HCT116 (cell line): ENCODE measurements at regions not wholly inside any gene's neighbourhood (a gene's known extent, or its start where the extent isn't known, plus 50 kb on each side); places are given as distances from the start of the nearest gene placed in this dataset.

Experiments
- ATAC-seq: fragments of 200-7000 bp; cut with Tn5 transposase; 2 replicates; pipeline ENCODE4 v1.9.1; 2020; ENCODE audit warnings: mild to moderate bottlenecking, moderate library complexity
- BruUV-seq: library from RNA; stranded (reverse); fragments of 400-500 nt; replicated peaks from 2 replicates; lab custom pipeline; 2021; lab: Mats Ljungman, UMichigan
- CTCF ChIA-PET: fragments of 300-600 bp; sonication (Branson Sonifier 250); formaldehyde crosslinking; loops from one replicate; lab custom pipeline; 2021; ENCODE audit warnings: antibody characterized with exemption; lab: Charles Lee
- POLR2A ChIA-PET: fragments of 300-600, 350-600 bp; sonication (Branson Sonifier 250); formaldehyde crosslinking; loops from one replicate; lab custom pipeline; 2021; ENCODE audit warnings: antibody characterized with exemption; lab: Charles Lee
- RAD21 ChIA-PET, 2 experiments: fragments of 300-600 bp; sonication (Branson Sonifier 250); formaldehyde crosslinking; loops; one replicate each; lab custom pipeline; 2023; ENCODE audit warnings: low total read pairs in 2 of 2; ENCODE audit not compliant: uncharacterized antibody in 2 of 2, unreplicated experiment in 2 of 2, low non-redundant PET in 1 of 2; lab: Charles Lee
- DNase-seq: peaks from one replicate; pipeline ENCODE4 v3.0.0-alpha.2; 2010; ENCODE audit warnings: low read depth, low spot score
- H2AFZ ChIP-seq: fragments of 200-600 bp; shearing (Covaris generic), sonication (generic); 2 replicates; pipeline ENCODE4 v1.6.1; 2017; ENCODE audit warnings: low read depth, mixed run types, mixed read lengths, antibody characterized with exemption, low read length; ENCODE audit not compliant: poor library complexity, severe bottlenecking
- H3K27ac ChIP-seq: 2 replicates; pipeline ENCODE4 v1.5.1; 2012; ENCODE audit warnings: low read depth, low read length
- H3K27me3 ChIP-seq: fragments of 200-600 bp; sonication (generic); 2 replicates; pipeline ENCODE4 v1.6.1; 2016; ENCODE audit warnings: mixed run types, low read length, mixed read lengths; ENCODE audit not compliant: insufficient read depth
- H3K36me3 ChIP-seq, 2 experiments: fragments of 200-500 bp in 1 of 2; fragments of 200-600 bp in 1 of 2; sonication (Bioruptor generic) in 1 of 2; sonication (generic) in 1 of 2; 2 replicates each; pipeline versions ENCODE4 v1.5.1 to v1.6.1; 2014 to 2016; ENCODE audit warnings: low read length in 2 of 2, inconsistent platforms in 1 of 2, mixed read lengths in 1 of 2, mixed run types in 1 of 2; ENCODE audit not compliant: insufficient read depth in 2 of 2, control insufficient read depth in 1 of 2
- H3K4me1 ChIP-seq, 2 experiments: fragments of 200-600 bp in 1 of 2; sonication (generic) in 1 of 2; 2 replicates each; pipeline versions ENCODE4 v1.5.1 to v1.6.1; 2012 to 2017; ENCODE audit warnings: low read length in 2 of 2, inconsistent platforms in 1 of 2, mild to moderate bottlenecking in 1 of 2, mixed read lengths in 1 of 2, mixed run types in 1 of 2, moderate library complexity in 1 of 2; ENCODE audit not compliant: insufficient read depth in 2 of 2, control insufficient read depth in 1 of 2
- H3K4me2 ChIP-seq: fragments of 200-600 bp; sonication (generic); 2 replicates; pipeline ENCODE4 v1.6.1; 2017; ENCODE audit warnings: mixed run types, low read length, mixed read lengths
- H3K4me3 ChIP-seq, 2 experiments: fragments of 200-600 bp in 1 of 2; sonication (generic) in 1 of 2; replicated peaks in 1 of 2; 2 replicates each; pipeline ENCODE4 v1.5.1; 2011 to 2016; ENCODE audit warnings: low read length in 2 of 2, control low read depth in 1 of 2, low read depth in 1 of 2, mild to moderate bottlenecking in 1 of 2, mixed read lengths in 1 of 2, mixed run types in 1 of 2
- H3K79me2 ChIP-seq: fragments of 200-600 bp; sonication (generic); 2 replicates; pipeline ENCODE4 v1.6.1; 2017; ENCODE audit warnings: mild to moderate bottlenecking, mixed run types, low read length, moderate library complexity, mixed read lengths; ENCODE audit not compliant: insufficient read depth
- H3K9ac ChIP-seq: fragments of 200-600 bp; sonication (generic); 2 replicates; pipeline ENCODE4 v1.6.1; 2016; ENCODE audit warnings: low read length, mixed read lengths
- H3K9me2 ChIP-seq: fragments of 200-600 bp; sonication (generic), shearing (Covaris generic); 2 replicates; pipeline ENCODE4 v1.6.1; 2017; ENCODE audit warnings: mixed run types, mild to moderate bottlenecking, moderate library complexity; ENCODE audit not compliant: insufficient read depth
- H3K9me3 ChIP-seq, 2 experiments: fragments of 200-500 bp in 1 of 2; fragments of 200-600 bp in 1 of 2; sonication (Bioruptor generic) in 1 of 2; sonication (generic) in 1 of 2; 2 replicates each; pipeline ENCODE4 v1.6.1; 2014 to 2017; ENCODE audit warnings: low read length in 2 of 2, mixed read lengths in 2 of 2, inconsistent platforms in 1 of 2, low read depth in 1 of 2, mild to moderate bottlenecking in 1 of 2, mixed run types in 1 of 2, moderate library complexity in 1 of 2; ENCODE audit not compliant: control insufficient read depth in 1 of 2, insufficient read depth in 1 of 2
- H4K20me1 ChIP-seq: fragments of 200-600 bp; sonication (generic), shearing (Covaris generic); 2 replicates; pipeline ENCODE4 v1.6.1; 2017; ENCODE audit warnings: mixed run types, mild to moderate bottlenecking, moderate library complexity; ENCODE audit not compliant: insufficient read depth
- ATF3 ChIP-seq: IDR thresholded peaks from 2 replicates; pipeline ENCODE4 v1.6.1; 2012
- EGR1 ChIP-seq: IDR thresholded peaks from 2 replicates; pipeline ENCODE4 v1.6.1; 2012; ENCODE audit warnings: low read depth
- ELF1 ChIP-seq: IDR thresholded peaks from 2 replicates; pipeline ENCODE4 v1.6.1; 2012; ENCODE audit warnings: low read depth, borderline replicate concordance
- EZH2 ChIP-seq: fragments of 200-600 bp; sonication (generic); IDR thresholded peaks from 2 replicates; pipeline ENCODE4 v1.6.1; 2017; ENCODE audit warnings: antibody characterized with exemption, mixed run types
- EZH2phosphoT487 ChIP-seq: fragments of 200-600 bp; IDR thresholded peaks from 2 replicates; pipeline ENCODE4 v1.6.1; 2018; ENCODE audit warnings: antibody characterized with exemption, borderline replicate concordance
- FOSL1 ChIP-seq: IDR thresholded peaks from 2 replicates; pipeline ENCODE4 v1.6.1; 2012; ENCODE audit warnings: low read depth
- MAX ChIP-seq: IDR thresholded peaks from 2 replicates; pipeline ENCODE4 v1.6.1; 2012
- POLR2A ChIP-seq: IDR thresholded peaks from 2 replicates; pipeline ENCODE4 v1.7.0; 2011; ENCODE audit warnings: borderline replicate concordance; ENCODE audit not compliant: insufficient read depth, insufficient read length; ENCODE audit errors: extremely low read depth
- REST ChIP-seq: IDR thresholded peaks from 2 replicates; pipeline ENCODE4 v1.6.1; 2012; ENCODE audit warnings: low read depth
- SP1 ChIP-seq: IDR thresholded peaks from 2 replicates; pipeline ENCODE4 v1.6.1; 2012; ENCODE audit warnings: low read depth
- TCF7L2 ChIP-seq: IDR thresholded peaks from 2 replicates; pipeline ENCODE4 v1.7.0; 2011; ENCODE audit warnings: borderline replicate concordance, inconsistent platforms; ENCODE audit not compliant: insufficient read depth, insufficient read length; ENCODE audit errors: extremely low read depth
- YY1 ChIP-seq: IDR thresholded peaks from 2 replicates; pipeline ENCODE4 v1.6.1; 2011; ENCODE audit warnings: low read length, low read depth, moderate library complexity, mild to moderate bottlenecking; ENCODE audit not compliant: insufficient replicate concordance; ENCODE audit errors: extremely low read depth
- ZFX ChIP-seq: fragments of 450-650 bp; IDR thresholded peaks from 2 replicates; pipeline ENCODE4 v1.6.1; 2017
- ZNF274 ChIP-seq: fragments of 200-500 bp; sonication (Bioruptor generic); IDR thresholded peaks from 2 replicates; pipeline ENCODE4 v1.6.1; 2014; ENCODE audit warnings: mild to moderate bottlenecking, low read depth, low read length, inconsistent platforms
- intact Hi-C: fragments of 100-400 bp; cut with micrococcal nuclease; formaldehyde crosslinking; loops from 2 replicates; pipeline ENCODE4 v1.10.0; 2022

- no TSS peak for BruUV-seq
- Histone ChIP-seq H3K9ac (no peak overlapping the region), H3K4me1 (peaks cover 0 to 8% of the 10 kb centered on the region in 2 experiments; a peak in 3 of 4 replicates), H3K9me3 (no peaks in the 10 kb centered on the region), H3K79me2 (no peaks in the 10 kb centered on the region), H3K4me2 (no peak overlapping the region), H2AFZ (no peak overlapping the region), H3K27ac (no peak overlapping the region), H3K27me3 (no peaks in the 10 kb centered on the region), H3K4me3 (no peak overlapping the region), H3K9me2 (no peaks in the 10 kb centered on the region), H3K36me3 (no peaks in the 10 kb centered on the region), H4K20me1 (no peaks in the 10 kb centered on the region)
- CTCF ChIA-PET: no interaction called here
- DNase-seq (no peak), ATAC-seq (no peak)
- TF ChIP-seq ZFX (no peak), FOSL1 (no peak), ATF3 (no peak), REST (no peak), POLR2A (no peak), ZNF274 (no peak), EGR1 (no peak)
- RAD21 ChIA-PET: no interaction called here
- POLR2A ChIA-PET: no interaction called here
- intact Hi-C loops: no loop called here
Observed at GRCh38 chr7:80319461-80319860, 184.8 kb downstream of the GNAI1 start.

GRCh38 chr7:80318081-80318480, 183.4 kb downstream of the GNAI1 start:
- Histone ChIP-seq H3K9me3 (no peaks in the 10 kb centered on the region), H3K79me2 (no peaks in the 10 kb centered on the region), H3K9me2 (no peaks in the 10 kb centered on the region), H3K4me1 (no peaks in the 10 kb centered on the region), H3K9ac (no peak overlapping the region), H3K27me3 (no peaks in the 10 kb centered on the region), H3K4me3 (no peak overlapping the region), H3K4me2 (no peak overlapping the region), H4K20me1 (no peaks in the 10 kb centered on the region), H3K27ac (no peak overlapping the region), H3K36me3 (no peaks in the 10 kb centered on the region), H2AFZ (no peak overlapping the region)
- CTCF ChIA-PET: no interaction called here
- DNase-seq (no peak), ATAC-seq (no peak)
- POLR2A ChIA-PET: no interaction called here
- RAD21 ChIA-PET: no interaction called here
- intact Hi-C loops: no loop called here
- no TSS peak for BruUV-seq
- TF ChIP-seq EZH2 (no peak), FOSL1 (no peak), ELF1 (no peak), SP1 (no peak), MAX (no peak), REST (no peak), EZH2phosphoT487 (no peak), YY1 (no peak), TCF7L2 (no peak)
